Loucy (cell line): ENCODE measurements at regions not wholly inside any gene's neighbourhood (a gene's known extent, or its start where the extent isn't known, plus 50 kb on each side); places are given as distances from the start of the nearest gene placed in this dataset.

Experiments used
- EZH2phosphoT487 ChIP-seq: fragments of 200-600 bp; IDR thresholded peaks from 2 replicates; pipeline ENCODE4 v1.6.1; 2018; ENCODE audit warnings: antibody characterized with exemption, mild to moderate bottlenecking, moderate library complexity, borderline replicate concordance
- TF ChIP-seq, protein P1 (sequence below): fragments of 200-600 bp; sonication (generic); conservative IDR thresholded peaks from 2 replicates; pipeline ENCODE4 v1.5.1; 2014; ENCODE audit warnings: mild to moderate bottlenecking, antibody characterized with exemption, low read length

GRCh38 chr17:5672815-5673430 lies 88.6 kb upstream of the NLRP1 start:
- TF ChIP-seq, protein P1, sequence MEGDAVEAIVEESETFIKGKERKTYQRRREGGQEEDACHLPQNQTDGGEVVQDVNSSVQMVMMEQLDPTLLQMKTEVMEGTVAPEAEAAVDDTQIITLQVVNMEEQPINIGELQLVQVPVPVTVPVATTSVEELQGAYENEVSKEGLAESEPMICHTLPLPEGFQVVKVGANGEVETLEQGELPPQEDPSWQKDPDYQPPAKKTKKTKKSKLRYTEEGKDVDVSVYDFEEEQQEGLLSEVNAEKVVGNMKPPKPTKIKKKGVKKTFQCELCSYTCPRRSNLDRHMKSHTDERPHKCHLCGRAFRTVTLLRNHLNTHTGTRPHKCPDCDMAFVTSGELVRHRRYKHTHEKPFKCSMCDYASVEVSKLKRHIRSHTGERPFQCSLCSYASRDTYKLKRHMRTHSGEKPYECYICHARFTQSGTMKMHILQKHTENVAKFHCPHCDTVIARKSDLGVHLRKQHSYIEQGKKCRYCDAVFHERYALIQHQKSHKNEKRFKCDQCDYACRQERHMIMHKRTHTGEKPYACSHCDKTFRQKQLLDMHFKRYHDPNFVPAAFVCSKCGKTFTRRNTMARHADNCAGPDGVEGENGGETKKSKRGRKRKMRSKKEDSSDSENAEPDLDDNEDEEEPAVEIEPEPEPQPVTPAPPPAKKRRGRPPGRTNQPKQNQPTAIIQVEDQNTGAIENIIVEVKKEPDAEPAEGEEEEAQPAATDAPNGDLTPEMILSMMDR, result no peak
- TF ChIP-seq EZH2phosphoT487, result no peak
